IMR-90 (cell line): ENCODE measurements at regions not wholly inside any gene's neighbourhood (a gene's known extent, or its start where the extent isn't known, plus 50 kb on each side); places are given as distances from the start of the nearest gene placed in this dataset.

ENCODE experiments used
- BHLHE40 ChIP-seq: fragments of 150-350 bp; IDR thresholded peaks from 2 replicates; pipeline ENCODE4 v1.6.1; 2016; ENCODE audit warnings: mild to moderate bottlenecking, low read depth, low read length
- CEBPB ChIP-seq: IDR thresholded peaks from 2 replicates; pipeline ENCODE4 v1.6.1; 2012; ENCODE audit warnings: low read depth, low read length, improper control_type of control experiment
- CHD1 ChIP-seq: IDR thresholded peaks from 2 replicates; pipeline ENCODE4 v1.6.1; 2012; ENCODE audit warnings: low read depth, low read length, improper control_type of control experiment
- FOS ChIP-seq: fragments of 150-350 bp; IDR thresholded peaks from 2 replicates; pipeline ENCODE4 v1.6.1; 2016; ENCODE audit warnings: low read depth, low read length
- MAFK ChIP-seq: IDR thresholded peaks from 2 replicates; pipeline ENCODE4 v1.6.1; 2012; ENCODE audit warnings: low read depth, low read length, improper control_type of control experiment
- MXI1 ChIP-seq: IDR thresholded peaks from 2 replicates; pipeline ENCODE4 v1.6.1; 2012; ENCODE audit warnings: low read depth, mild to moderate bottlenecking, low read length, moderate library complexity, borderline replicate concordance
- NFE2L2 ChIP-seq: fragments of 150-350 bp; IDR thresholded peaks from 2 replicates; pipeline ENCODE4 v1.6.1; 2016; ENCODE audit warnings: low read depth, mild to moderate bottlenecking, low read length
- POLR2A ChIP-seq: IDR thresholded peaks from 2 replicates; pipeline ENCODE4 v1.6.1; 2012; ENCODE audit warnings: mild to moderate bottlenecking, low read depth, low read length
- RAD21 ChIP-seq: IDR thresholded peaks from 2 replicates; pipeline ENCODE4 v1.6.1; 2012; ENCODE audit warnings: low read length, improper control_type of control experiment
- RCOR1 ChIP-seq: IDR thresholded peaks from 2 replicates; pipeline ENCODE4 v1.6.1; 2012; ENCODE audit warnings: mild to moderate bottlenecking, low read length, improper control_type of control experiment; ENCODE audit not compliant: insufficient replicate concordance
- RFX5 ChIP-seq: IDR thresholded peaks from 2 replicates; pipeline ENCODE4 v1.8.0; 2012; ENCODE audit warnings: low read depth, mild to moderate bottlenecking, low read length, moderate library complexity
- SMC3 ChIP-seq: fragments of 150-350 bp; IDR thresholded peaks from 2 replicates; pipeline ENCODE4 v1.6.1; 2016; ENCODE audit warnings: low read depth, mild to moderate bottlenecking, antibody characterized with exemption, low read length, moderate library complexity
- TF ChIP-seq, protein P1 (sequence below): conservative IDR thresholded peaks from 2 replicates; pipeline ENCODE4 v1.5.1; 2012; ENCODE audit warnings: mild to moderate bottlenecking, low read depth, low read length, improper control_type of control experiment
- TF ChIP-seq, protein P2 (sequence below): fragments of 150-350 bp; IDR thresholded peaks from 2 replicates; pipeline ENCODE4 v1.6.1; 2017; ENCODE audit warnings: mild to moderate bottlenecking, antibody characterized with exemption, low read length, low read depth

DNA sequence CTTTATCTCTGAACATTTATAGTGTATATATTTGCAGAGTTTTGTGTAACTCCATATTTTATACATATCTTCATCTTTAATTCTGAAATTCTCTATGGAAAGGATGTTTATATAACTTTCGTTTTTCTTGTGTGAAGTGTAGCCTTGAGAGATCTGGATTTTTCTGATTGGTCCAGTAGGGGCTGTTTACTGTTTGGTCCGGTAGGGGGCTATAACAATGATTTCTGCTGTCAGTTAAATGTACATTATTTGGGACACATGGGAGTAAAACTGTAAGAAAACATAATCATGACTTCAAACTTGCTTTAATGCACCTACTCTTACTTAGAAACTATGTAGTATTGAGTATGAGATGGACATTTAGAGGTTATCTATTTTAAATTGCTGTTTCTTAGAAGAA is 527.1 kb upstream of the ARRDC3 start:
- TF ChIP-seq, protein P1, sequence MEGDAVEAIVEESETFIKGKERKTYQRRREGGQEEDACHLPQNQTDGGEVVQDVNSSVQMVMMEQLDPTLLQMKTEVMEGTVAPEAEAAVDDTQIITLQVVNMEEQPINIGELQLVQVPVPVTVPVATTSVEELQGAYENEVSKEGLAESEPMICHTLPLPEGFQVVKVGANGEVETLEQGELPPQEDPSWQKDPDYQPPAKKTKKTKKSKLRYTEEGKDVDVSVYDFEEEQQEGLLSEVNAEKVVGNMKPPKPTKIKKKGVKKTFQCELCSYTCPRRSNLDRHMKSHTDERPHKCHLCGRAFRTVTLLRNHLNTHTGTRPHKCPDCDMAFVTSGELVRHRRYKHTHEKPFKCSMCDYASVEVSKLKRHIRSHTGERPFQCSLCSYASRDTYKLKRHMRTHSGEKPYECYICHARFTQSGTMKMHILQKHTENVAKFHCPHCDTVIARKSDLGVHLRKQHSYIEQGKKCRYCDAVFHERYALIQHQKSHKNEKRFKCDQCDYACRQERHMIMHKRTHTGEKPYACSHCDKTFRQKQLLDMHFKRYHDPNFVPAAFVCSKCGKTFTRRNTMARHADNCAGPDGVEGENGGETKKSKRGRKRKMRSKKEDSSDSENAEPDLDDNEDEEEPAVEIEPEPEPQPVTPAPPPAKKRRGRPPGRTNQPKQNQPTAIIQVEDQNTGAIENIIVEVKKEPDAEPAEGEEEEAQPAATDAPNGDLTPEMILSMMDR: no peak
- TF ChIP-seq MXI1 (no peak), POLR2A (no peak), RFX5 (no peak), FOS (no peak), CHD1 (no peak), SMC3 (no peak), RAD21 (no peak), NFE2L2 (no peak), MAFK (no peak), BHLHE40 (no peak), RCOR1 (no peak), CEBPB (no peak)
- TF ChIP-seq, protein P2, sequence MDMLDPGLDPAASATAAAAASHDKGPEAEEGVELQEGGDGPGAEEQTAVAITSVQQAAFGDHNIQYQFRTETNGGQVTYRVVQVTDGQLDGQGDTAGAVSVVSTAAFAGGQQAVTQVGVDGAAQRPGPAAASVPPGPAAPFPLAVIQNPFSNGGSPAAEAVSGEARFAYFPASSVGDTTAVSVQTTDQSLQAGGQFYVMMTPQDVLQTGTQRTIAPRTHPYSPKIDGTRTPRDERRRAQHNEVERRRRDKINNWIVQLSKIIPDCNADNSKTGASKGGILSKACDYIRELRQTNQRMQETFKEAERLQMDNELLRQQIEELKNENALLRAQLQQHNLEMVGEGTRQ: no peak
